CD14-positive monocyte (primary cell): ENCODE measurements at regions not wholly inside any gene's neighbourhood (a gene's known extent, or its start where the extent isn't known, plus 50 kb on each side); places are given as distances from the start of the nearest gene placed in this dataset.

ENCODE experiments used
- DNase-seq, 3 donors: peaks; one replicate each; pipeline ENCODE4 v3.0.0-alpha.2; 2011 to 2022
- H2AFZ ChIP-seq: 2 replicates; pipeline ENCODE4 v1.6.0; 2012; ENCODE audit warnings: mild to moderate bottlenecking, low read depth, low read length, inconsistent platforms; ENCODE audit not compliant: insufficient read depth, poor library complexity, severe bottlenecking
- H3K27ac ChIP-seq, 2 donors: 1 replicate in 1 of 2; 2 replicates in 1 of 2; pipeline ENCODE4 v1.5.1; 2012 to 2013; ENCODE audit warnings: low read length in 2 of 2, control low read depth in 1 of 2, inconsistent platforms in 1 of 2, low read depth in 1 of 2, mild to moderate bottlenecking in 1 of 2
- H3K27me3 ChIP-seq, 2 donors: one replicate each; pipeline versions ENCODE4 v1.6.0 to v1.6.1; 2011 to 2013; ENCODE audit warnings: low read length in 2 of 2; ENCODE audit not compliant: control insufficient read depth in 2 of 2, insufficient read depth in 2 of 2
- H3K36me3 ChIP-seq, 2 donors: replicated peaks in 1 of 2; 1 replicate in 1 of 2; 2 replicates in 1 of 2; pipeline versions ENCODE4 v1.5.1 to v1.6.1; 2012 to 2013; ENCODE audit warnings: low read length in 2 of 2, control low read depth in 1 of 2, inconsistent platforms in 1 of 2, mild to moderate bottlenecking in 1 of 2; ENCODE audit not compliant: insufficient read depth in 2 of 2, control insufficient read depth in 1 of 2
- H3K4me1 ChIP-seq, 2 donors: 1 replicate in 1 of 2; 2 replicates in 1 of 2; pipeline versions ENCODE4 v1.5.1 to v1.6.1; 2012 to 2013; ENCODE audit warnings: low read length in 2 of 2, control low read depth in 1 of 2, inconsistent platforms in 1 of 2, mild to moderate bottlenecking in 1 of 2, moderate library complexity in 1 of 2; ENCODE audit not compliant: insufficient read depth in 2 of 2, control insufficient read depth in 1 of 2
- H3K4me2 ChIP-seq: replicated peaks from 2 replicates; pipeline ENCODE3; 2012; ENCODE audit warnings: low read length, moderate library complexity, mild to moderate bottlenecking; ENCODE audit not compliant: poor library complexity, severe bottlenecking; ENCODE audit errors: extremely low read depth
- H3K4me3 ChIP-seq, 3 experiments: fragments of 200-600 bp in 1 of 3; sonication (generic) in 1 of 3; replicated peaks in 1 of 3; 1 replicate in 2 of 3; 2 replicates in 1 of 3; pipeline ENCODE4 v1.5.1; 2011 to 2013; ENCODE audit warnings: low read length in 3 of 3, mild to moderate bottlenecking in 3 of 3, control low read depth in 2 of 3, low read depth in 2 of 3, inconsistent platforms in 1 of 3, moderate library complexity in 1 of 3
- H3K79me2 ChIP-seq: 2 replicates; pipeline ENCODE4 v1.6.0; 2012; ENCODE audit warnings: mild to moderate bottlenecking, control low read depth, inconsistent platforms, low read length, moderate library complexity; ENCODE audit not compliant: insufficient read depth
- H3K9ac ChIP-seq: 2 replicates; pipeline ENCODE4 v1.6.0; 2017; ENCODE audit warnings: low read length, mild to moderate bottlenecking; ENCODE audit not compliant: insufficient read depth, poor library complexity, severe bottlenecking
- H3K9me3 ChIP-seq, 2 donors: replicated peaks in 1 of 2; 1 replicate in 1 of 2; 2 replicates in 1 of 2; pipeline versions ENCODE4 v1.5.1 to v1.6.1; 2012 to 2013; ENCODE audit warnings: low read length in 2 of 2, control low read depth in 1 of 2; ENCODE audit not compliant: control insufficient read depth in 1 of 2, insufficient read depth in 1 of 2
- H4K20me1 ChIP-seq: 2 replicates; pipeline ENCODE4 v1.6.0; 2012; ENCODE audit warnings: mild to moderate bottlenecking, low read length, control low read depth, moderate library complexity; ENCODE audit not compliant: insufficient read depth
- H3K27ac Mint-ChIP-seq, 7 donors: one replicate each; pipeline ENCODE4 v1.8.0; 2020; ENCODE audit warnings: mild to moderate bottlenecking in 7 of 7, mixed read lengths in 7 of 7, moderate library complexity in 6 of 7, inconsistent platforms in 2 of 7
- H3K27me3 Mint-ChIP-seq, 3 donors: one replicate each; pipeline ENCODE4 v1.8.0; 2021 to 2022; ENCODE audit warnings: low read depth in 3 of 3, mild to moderate bottlenecking in 3 of 3, mixed read lengths in 3 of 3, moderate library complexity in 3 of 3, inconsistent platforms in 1 of 3
- H3K36me3 Mint-ChIP-seq, 2 donors: one replicate each; pipeline ENCODE4 v1.8.0; 2020; ENCODE audit warnings: mixed read lengths in 2 of 2, inconsistent platforms in 1 of 2, mild to moderate bottlenecking in 1 of 2
- H3K4me1 Mint-ChIP-seq: one replicate; pipeline ENCODE4 v1.8.0; 2020; ENCODE audit warnings: mild to moderate bottlenecking, mixed read lengths
- H3K4me3 Mint-ChIP-seq, 2 donors: one replicate each; pipeline ENCODE4 v1.8.0; 2020; ENCODE audit warnings: mild to moderate bottlenecking in 2 of 2, mixed read lengths in 2 of 2, moderate library complexity in 1 of 2
- H3K9me3 Mint-ChIP-seq, 7 donors: one replicate each; pipeline ENCODE4 v1.8.0; 2020 to 2022; ENCODE audit warnings: mixed read lengths in 7 of 7, mild to moderate bottlenecking in 6 of 7, moderate library complexity in 6 of 7, inconsistent platforms in 2 of 7
- CTCF ChIP-seq: fragments of 200-600 bp; IDR thresholded peaks from one replicate; pipeline ENCODE4 v1.8.0; 2022; ENCODE audit warnings: antibody characterized with exemption, mild to moderate bottlenecking
- WGBS: methylation state at CpG from one replicate; pipeline ENCODE4 v1.1.5; 2013; ENCODE audit warnings: missing lambda C conversion rate; ENCODE audit not compliant: insufficient coverage; 5-methylcytosine and 5-hydroxymethylcytosine counted together
- intact Hi-C, 2 donors: fragments of 100-400 bp; cut with micrococcal nuclease; formaldehyde crosslinking; loops; one replicate each; pipeline versions ENCODE4 v1.15.0 to v1.15.1; 2023

- Mint-ChIP-seq H3K27ac (peak overlapping the region in 2 of 7 donors; percentile 28 to 57), H3K27me3 (peaks cover 0 to 2% (median 1%) of the 10 kb centered on the region in 3 donors), H3K4me1 (no peaks in the 10 kb centered on the region), H3K36me3 (no peaks in the 10 kb centered on the region), H3K4me3 (no peak overlapping the region), H3K9me3 (peaks cover 0 to 10% (median 5%) of the 10 kb centered on the region in 7 donors)
- no peaks in the 10 kb centered on the region for H4K20me1 ChIP-seq
- H3K36me3 ChIP-seq, result no peaks in the 10 kb centered on the region
- H3K27me3 ChIP-seq, result no peaks in the 10 kb centered on the region
- DNase-seq, result no peak
- no peak overlapping the region for H3K4me2 ChIP-seq
- H3K9ac ChIP-seq, result no peak overlapping the region
- H3K4me1 ChIP-seq, result no peaks in the 10 kb centered on the region
- no peaks in the 10 kb centered on the region for H3K79me2 ChIP-seq
- WGBS, result 83% methylated on average over 8 of the region's 10 CpGs
- no peaks in the 10 kb centered on the region for H3K9me3 ChIP-seq
- intact Hi-C loops, result no loop called here
- no peak overlapping the region for H3K27ac ChIP-seq
- H3K4me3 ChIP-seq, result no peak overlapping the region
- TF ChIP-seq CTCF, result no peak
- H2AFZ ChIP-seq, result no peak overlapping the region
These were observed 384.6 kb downstream of the UQCRFS1 start for GRCh38 chr19:28828276-28828870.

GRCh38 chr19:28827382-28827781 is 385.6 kb downstream of the UQCRFS1 start:
- Mint-ChIP-seq H3K9me3 (peaks cover 0 to 9% (median 5%) of the 10 kb centered on the region in 7 donors), H3K27me3 (peaks cover 0 to 3% (median 2%) of the 10 kb centered on the region in 3 donors), H3K36me3 (no peaks in the 10 kb centered on the region), H3K4me1 (no peaks in the 10 kb centered on the region), H3K27ac (no peak overlapping the region), H3K4me3 (no peak overlapping the region)
- Histone ChIP-seq H3K27me3 (no peaks in the 10 kb centered on the region), H3K79me2 (no peaks in the 10 kb centered on the region), H3K4me3 (no peak overlapping the region), H3K27ac (no peak overlapping the region), H3K9ac (no peak overlapping the region), H3K4me1 (no peaks in the 10 kb centered on the region), H2AFZ (no peak overlapping the region), H3K9me3 (no peaks in the 10 kb centered on the region), H3K36me3 (no peaks in the 10 kb centered on the region), H4K20me1 (no peaks in the 10 kb centered on the region), H3K4me2 (no peak overlapping the region)
- intact Hi-C loops, result no loop called here
- 78% methylated on average over 6 of the region's 8 CpGs for WGBS
- no peak for TF ChIP-seq CTCF
- DNase-seq, result no peak
